IPS-11a (cell line): ENCODE measurements at regions not wholly inside any gene's neighbourhood (a gene's known extent, or its start where the extent isn't known, plus 50 kb on each side); places are given as distances from the start of the nearest gene placed in this dataset.

ENCODE experiments used
- H3K4me3 ChIP-seq: one replicate; pipeline ENCODE4 v1.5.1; 2013; ENCODE audit warnings: low read depth, low read length, control low read depth

DNA sequence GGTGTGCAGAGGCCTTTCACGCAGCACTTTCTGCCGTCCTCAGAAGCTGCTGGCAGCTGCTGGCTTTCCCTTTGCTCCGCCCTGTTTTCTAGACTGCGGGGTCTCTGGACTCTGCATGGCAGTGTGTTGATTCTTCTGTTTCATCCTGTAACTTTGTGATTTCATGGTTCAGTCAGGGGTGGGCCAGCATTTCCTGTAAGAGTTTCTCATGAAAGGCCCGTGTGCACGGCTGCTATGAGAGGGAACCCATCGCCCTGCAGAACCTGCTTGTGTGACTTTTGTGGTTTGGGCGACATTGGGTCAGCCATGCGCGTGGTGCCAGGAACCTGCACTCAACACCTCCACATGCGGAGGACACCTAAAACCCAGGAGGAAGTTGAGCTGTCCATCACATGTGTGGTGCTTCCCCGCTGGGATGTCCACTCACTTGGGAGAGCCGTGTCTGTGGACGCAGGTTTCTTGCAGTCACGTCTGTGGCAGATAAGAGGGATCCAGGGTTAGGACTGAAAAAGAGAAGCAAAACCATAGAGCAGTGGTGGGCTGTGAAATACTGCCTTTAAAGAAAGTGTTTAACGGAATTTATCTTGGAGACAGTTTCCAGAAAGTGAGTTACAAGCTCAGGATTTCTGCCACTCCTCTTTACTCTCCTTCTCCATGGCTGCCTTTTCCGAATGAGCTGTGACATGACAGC is 167.3 kb upstream of the ALKAL2 start:
- no peak overlapping the region for H3K4me3 ChIP-seq

DNA sequence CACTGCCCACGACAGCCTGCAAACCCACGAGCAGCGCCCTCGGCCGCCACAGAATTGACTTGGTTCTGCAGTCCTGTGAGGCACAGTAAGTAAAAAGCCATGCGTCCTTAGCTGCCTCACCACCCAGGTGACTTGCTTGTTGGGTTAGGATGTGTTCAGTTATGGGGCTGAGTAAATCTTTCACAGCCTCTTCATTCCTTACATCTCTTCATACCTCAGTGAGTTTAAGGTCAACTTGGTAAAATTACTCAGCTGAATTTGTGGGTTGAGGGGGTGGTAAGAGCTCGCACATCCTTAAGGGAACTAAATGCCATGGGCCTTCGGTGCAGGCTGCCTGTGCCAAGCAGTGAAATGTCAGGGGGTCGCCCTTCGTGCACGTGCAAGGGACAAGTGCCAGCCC is 165.2 kb upstream of the ALKAL2 start:
- no peak overlapping the region for H3K4me3 ChIP-seq

- no peak overlapping the region for H3K4me3 ChIP-seq
These were observed 163.6 kb upstream of the ALKAL2 start for GRCh38 chr2:451495-451894.

DNA sequence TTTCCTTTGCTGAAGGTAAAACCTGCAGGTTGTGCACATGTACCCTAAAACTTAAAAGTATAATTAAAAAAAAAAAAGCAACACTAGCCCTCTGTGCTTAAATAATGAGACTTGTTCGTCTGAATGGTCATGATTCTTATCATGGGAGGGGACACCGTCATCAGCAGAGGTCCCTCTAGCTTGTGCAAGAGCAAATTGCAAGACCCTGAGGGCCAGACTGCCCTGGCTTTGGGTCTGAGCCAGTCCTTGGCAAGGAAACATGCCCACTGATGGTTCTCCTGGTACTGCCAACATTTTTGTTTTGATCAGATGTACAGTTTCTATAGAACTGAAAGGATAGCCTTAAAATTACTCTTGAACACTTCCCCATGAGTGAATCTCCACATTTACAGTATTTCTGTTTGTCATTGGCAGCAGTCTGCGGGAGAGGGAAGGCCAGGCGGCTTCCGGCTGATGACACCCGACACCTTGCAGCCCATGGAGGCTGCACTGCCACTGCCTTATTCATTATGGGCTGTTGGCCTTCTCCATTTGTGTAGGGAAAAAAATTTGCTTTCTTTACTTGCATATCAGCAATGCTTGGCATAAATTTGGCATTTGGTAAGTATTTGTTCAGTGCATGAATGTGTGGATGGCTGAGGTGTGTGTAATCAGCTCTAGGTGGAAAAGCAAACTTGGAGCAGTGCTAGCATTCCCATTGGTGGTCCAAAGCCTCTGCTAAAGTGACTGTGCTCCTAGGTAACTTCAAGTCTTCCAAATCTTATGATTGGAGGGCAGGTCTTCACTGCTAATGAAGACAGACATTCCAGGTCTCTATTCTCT is 161.6 kb upstream of the ALKAL2 start:
- H3K4me3 ChIP-seq, result no peak overlapping the region

- H3K4me3 ChIP-seq, result no peak overlapping the region
These were observed 160.2 kb upstream of the ALKAL2 start for GRCh38 chr2:447902-448665.

- no peak overlapping the region for H3K4me3 ChIP-seq
These were observed 159.2 kb upstream of the ALKAL2 start for GRCh38 chr2:446963-447530.

DNA sequence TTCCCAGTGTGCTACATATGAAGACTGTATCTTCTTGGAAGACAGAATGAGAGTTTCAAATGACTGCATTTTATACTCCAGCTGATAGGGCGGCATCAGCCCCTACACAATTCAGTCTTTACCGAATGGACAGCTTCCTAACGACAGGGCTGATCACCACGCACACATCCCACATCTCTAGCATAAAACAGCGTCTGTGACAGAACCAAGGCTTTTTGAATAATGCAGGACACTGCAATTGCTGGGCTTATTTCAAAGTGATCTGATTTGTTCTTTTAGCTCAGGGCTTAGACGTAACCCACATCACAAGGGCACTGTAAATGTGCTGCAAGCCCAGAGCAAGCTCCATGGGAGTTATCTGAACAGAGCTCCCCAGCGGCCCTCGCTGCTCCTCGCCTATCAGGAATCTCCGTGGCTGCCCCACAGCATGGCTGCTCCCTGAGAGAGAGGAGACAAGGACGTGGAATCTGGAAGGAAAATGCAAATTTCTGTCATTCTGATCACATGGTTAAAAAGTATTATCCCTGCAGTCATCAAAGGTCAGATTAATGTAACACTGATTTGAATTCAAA is 158.5 kb upstream of the ALKAL2 start:
- H3K4me3 ChIP-seq, result no peak overlapping the region

- H3K4me3 ChIP-seq, result no peak overlapping the region
These were observed 158.0 kb upstream of the ALKAL2 start for GRCh38 chr2:445896-446295.

GRCh38 chr2:444937-445884 is 157.3 kb upstream of the ALKAL2 start:
- no peak overlapping the region for H3K4me3 ChIP-seq

DNA sequence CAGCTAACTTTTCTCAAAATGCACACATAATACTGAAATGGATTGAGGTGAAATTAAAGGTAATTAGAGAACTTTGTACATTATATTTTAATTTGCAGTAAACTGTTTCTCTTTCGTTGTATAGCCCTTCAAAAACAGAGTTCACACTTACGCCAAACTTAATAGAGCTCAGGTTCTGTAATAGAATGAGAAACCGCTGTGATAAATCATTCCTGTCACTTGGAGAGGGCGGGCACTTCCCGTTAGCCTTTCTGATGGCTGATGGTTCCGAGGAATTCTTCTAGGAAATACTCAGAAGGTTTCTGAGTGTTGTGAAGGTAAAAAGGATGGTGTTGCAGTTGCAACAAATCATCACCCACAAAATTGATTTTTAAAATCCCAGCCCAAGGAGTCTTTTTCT is 155.8 kb upstream of the ALKAL2 start:
- no peak overlapping the region for H3K4me3 ChIP-seq

DNA sequence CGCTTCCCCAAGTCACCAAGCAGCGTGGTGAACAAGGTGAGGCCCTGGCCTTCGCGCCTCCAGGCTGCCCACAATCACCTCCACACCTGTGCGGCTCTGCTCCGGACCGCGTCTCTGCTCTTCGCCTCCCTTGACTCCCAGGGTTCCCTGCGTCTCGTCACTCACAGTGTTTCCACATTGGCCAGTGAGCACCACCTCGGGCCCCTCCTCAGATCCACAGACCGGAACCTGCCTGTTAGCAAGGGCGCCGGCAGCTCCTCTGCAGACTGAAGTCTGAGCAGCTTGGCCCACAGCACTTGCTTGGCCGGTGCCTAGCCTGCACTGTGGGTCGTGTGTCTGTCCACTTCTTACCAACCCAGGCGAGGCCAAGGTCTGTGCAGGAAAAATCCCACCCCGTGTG is 155.3 kb upstream of the ALKAL2 start:
- no peak overlapping the region for H3K4me3 ChIP-seq

DNA sequence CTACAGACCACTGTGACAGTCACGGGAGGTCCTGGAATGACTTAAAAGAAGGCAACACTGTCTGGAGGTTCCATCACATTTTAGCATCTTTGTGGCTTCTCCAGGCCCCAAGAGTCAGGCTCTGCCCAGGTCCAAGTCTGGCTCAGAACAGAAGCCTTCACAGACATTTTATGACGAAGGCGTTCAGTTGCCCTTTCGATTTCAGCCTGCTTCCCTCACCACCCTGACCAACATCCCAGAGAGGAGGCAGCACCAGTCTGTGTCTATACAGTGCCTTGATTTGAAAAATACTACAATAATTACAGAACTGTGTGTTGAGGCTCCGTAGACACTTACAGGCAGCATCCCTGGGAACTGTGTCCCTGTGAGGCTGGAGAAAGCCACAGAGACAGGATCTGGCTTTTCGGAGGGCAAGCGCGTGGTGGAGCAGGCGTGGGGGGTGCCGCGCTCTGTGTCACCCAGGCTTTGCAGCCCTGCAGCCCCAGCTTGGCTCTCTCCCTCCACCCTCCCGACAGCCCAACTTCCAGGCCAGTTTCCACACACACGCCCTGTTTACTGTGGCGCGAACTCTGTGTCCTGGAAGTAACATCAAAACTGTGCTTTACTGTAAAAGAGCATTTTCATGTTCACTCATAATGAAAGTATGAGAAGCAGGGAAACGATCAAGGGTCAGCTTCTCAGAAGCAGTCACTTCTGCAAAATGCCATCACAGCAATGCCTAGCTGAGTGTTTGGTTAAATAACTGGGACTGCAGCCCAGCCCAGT is 153.5 kb upstream of the ALKAL2 start:
- no peak overlapping the region for H3K4me3 ChIP-seq

- H3K4me3 ChIP-seq, result no peak overlapping the region
These were observed 152.5 kb upstream of the ALKAL2 start for GRCh38 chr2:440403-440740.

DNA sequence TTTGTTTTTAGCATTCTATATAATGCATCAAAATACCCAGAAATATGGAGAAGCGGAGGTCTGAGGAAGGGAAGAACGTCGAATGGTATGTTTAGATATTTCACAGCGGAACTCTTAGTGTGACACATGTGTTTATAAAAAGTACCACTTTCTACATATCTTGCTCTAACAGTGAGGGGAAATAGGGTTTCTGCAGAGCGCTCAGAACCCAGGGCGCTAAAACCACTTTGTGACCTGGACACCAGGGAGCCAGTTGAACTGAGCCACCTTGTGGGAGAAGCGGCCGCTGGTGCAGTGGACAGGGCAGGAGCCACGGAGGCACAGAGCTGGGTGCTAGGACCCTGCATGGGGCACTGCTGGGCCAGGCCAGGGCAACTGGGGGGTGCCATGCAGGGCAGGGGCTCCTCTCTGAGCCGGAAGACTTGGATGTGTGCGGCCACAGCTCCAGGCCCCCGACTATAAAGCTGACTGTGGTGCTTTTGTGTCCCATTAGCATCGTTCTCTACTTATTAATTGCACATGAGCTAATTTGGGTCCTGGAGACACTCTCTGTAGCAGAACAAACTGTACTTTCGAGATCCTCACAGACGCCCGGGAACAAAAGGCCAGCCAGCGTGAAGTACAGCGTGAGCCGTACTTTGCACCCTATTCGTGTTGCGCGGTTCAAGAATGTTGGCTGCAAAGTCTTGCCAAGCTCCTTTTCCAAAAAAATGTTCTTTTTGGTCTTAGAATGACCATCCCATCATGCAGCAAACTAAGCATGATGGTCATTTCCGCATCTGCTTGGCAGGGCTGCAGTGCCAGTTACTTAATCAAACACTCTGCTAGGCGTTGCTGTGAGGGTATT is 151.9 kb upstream of the ALKAL2 start:
- no peak overlapping the region for H3K4me3 ChIP-seq

DNA sequence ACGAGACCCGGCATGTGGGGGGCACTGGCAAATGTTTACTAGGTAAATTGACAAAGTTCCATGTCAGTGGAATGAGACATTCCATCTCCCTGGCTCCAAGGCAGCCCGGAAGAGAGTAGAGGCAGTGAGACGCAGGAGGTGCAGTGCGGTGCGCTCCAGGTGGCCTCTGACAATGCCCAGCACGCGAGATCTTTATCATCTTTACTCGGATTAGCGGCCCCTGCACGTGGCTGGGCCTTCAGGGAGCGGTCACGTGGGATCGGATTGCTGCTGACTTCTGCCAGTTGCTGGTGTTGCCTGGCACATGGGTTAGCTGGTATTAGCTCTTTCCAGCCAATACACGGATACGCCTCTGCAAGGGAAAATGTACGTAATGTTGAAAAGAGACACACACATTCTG is 151.2 kb upstream of the ALKAL2 start:
- no peak overlapping the region for H3K4me3 ChIP-seq

DNA sequence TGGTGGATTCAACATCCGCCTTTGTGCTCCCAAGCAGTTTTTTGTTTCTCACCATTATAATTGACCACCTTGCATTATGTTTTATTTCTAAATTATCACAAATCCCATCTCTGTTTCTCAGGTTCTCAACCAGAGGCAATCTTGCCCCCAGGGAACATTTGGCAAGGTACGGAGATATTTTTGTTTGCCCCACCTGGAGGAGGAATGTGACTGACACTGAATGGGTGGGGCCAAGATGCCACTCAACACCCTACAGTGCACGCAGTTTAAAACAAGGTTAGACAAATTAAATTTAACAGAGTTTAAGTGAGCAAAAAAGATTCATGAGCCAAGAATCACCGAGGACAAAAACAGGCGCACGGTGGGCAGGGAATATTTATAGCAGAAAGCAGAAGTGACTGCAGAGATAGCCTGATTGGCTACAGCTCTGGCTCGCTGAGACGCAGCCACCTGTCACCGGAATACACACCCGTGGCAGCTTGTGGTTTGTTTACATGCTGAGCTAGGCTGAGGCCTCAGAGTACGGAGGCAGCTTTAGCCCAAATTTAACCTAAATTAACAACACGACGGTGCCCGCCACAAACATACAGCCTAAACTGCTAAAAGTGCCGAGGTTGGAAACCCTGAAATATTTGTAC is 150.0 kb upstream of the ALKAL2 start:
- H3K4me3 ChIP-seq, result no peak overlapping the region

GRCh38 chr2:437180-437579 is 149.3 kb upstream of the ALKAL2 start:
- H3K4me3 ChIP-seq, result no peak overlapping the region

GRCh38 chr2:436205-436604 is 148.3 kb upstream of the ALKAL2 start:
- H3K4me3 ChIP-seq, result no peak overlapping the region
